Erythroblast (primary cell): ENCODE measurements at regions not wholly inside any gene's neighbourhood (a gene's known extent, or its start where the extent isn't known, plus 50 kb on each side); places are given as distances from the start of the nearest gene placed in this dataset.

Experiments used
- GATA1 ChIP-seq: IDR thresholded peaks from 2 replicates; pipeline ENCODE4 v1.6.1; 2011; ENCODE audit warnings: low read depth, mild to moderate bottlenecking, control low read depth, low read length, moderate library complexity
- POLR2A ChIP-seq: IDR thresholded peaks from 2 replicates; pipeline ENCODE4 v1.6.1; 2011; ENCODE audit warnings: mild to moderate bottlenecking, low read length

DNA sequence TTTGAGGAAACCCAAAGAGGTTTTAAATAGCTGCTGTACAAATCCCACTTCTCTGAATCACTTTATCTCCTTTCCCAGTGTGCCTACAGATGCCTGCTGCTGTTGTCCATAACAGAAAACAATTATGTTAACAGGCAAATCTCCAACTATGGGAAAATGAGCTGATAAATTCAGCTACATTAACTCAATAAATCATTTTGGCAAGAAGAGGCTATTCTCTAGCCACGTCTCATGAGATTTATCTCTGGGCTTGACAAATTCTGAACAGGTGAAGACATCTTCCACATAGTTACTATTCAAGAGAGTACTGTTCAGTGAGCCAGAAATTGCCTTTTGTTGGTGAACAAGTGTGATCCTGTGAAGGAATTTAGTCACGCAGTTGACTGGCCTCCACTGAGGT is 327.1 kb upstream of the FMN2 start:
- TF ChIP-seq POLR2A (no peak), GATA1 (no peak)
